ELF-1 (cell line): ENCODE measurements at regions not wholly inside any gene's neighbourhood (a gene's known extent, or its start where the extent isn't known, plus 50 kb on each side); places are given as distances from the start of the nearest gene placed in this dataset.

ENCODE experiments used
- DNase-seq: peaks from one replicate; pipeline ENCODE4 v3.0.0-alpha.2; 2016; ENCODE audit warnings: low read depth, low spot score

DNA sequence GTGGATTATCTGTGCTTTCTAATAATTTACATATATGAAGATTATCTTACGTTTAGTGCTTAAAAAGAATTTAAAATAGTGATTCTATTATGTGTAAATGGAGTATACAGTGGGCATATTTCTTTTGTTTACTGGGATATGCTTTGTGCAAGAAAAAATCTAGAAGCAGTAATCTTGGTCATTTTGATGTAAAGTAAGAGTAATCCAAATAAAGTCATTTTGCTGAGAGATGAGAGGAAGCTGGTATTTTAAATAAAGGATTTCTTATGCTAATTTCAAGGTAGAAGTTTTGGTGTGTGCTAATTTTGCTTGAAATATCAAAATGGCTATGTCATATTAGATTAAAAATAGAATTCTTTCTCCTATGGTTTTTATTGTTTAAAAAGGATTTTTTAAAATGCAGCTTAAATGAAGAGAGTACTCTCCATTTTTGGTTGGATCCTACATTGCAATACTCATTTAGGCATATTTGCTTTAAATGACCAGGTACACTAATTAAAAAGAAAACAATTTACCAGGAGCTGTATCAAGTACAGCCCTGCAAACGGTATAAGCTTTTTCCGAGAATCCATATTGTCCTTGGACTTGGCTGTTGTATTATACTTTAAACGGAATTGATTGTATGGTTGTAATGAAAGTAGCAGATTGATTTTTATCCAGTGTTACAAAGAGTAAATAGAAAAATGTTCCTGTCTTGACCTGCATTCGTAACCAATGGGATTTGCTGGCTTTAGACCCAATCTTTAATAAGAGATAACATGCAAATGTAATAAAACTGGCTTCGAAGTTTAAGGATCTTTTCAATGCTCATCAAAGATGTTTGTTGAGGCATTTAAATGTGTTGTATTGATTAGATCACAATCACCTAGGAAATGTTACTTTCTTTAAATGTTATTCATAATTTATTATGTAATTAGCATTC lies 574.7 kb downstream of the USP25 start:
- no peak for DNase-seq

DNA sequence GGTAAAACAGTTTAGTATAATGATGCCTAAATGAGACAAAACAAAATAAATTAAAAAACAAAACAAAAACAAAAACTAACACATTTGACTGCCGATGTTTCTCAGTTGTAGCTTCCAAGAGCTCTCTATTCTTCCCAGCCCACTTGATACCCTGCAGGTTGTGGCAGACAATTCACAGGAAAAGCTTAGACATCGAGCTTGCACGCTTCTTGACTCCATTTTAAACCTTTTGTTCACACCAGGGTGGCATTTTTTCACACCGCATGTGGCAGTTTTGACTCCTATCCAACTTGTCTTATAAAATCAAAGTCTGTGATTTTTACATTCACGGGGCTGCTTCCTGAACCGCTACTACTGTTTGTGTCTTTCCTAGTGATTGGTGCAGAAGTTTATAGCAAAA lies 575.9 kb downstream of the USP25 start:
- no peak for DNase-seq

DNA sequence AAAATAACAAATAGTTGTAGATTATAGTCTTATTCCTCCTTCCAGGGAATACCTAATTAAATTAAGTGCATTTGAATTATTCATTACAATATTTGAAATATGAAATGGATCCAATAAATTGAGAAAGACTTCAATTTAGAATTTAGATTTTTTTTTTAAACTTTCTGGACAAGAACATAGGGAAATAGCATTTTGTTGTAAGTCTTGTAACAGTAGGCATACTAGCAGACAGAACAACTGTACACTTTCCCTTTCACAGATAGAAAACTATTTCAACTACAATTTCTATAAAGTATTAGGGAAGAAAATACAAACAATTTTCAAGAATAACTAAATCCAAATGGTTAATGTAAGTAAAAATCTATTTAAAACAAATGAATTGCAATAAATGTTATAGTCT lies 577.5 kb downstream of the USP25 start:
- no peak for DNase-seq

DNA sequence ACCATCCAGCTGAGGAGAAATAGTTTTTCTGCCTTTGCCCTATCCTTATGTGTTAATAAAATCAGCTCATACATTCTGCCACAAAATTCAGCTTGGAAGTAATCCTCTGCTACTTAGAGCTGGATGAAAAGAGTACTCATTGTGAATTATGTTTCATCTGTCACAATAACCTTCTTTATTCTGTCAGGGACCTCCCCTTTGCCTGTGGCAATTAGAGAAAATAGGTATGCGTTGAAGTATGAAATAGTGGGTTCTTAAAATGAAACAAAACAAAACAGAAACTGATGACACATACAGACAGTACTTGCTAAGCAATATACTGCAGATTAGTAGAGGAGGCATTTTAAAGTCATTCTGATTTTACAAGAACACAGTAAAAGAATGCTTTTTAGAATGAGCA lies 578.5 kb downstream of the USP25 start:
- no peak for DNase-seq

DNA sequence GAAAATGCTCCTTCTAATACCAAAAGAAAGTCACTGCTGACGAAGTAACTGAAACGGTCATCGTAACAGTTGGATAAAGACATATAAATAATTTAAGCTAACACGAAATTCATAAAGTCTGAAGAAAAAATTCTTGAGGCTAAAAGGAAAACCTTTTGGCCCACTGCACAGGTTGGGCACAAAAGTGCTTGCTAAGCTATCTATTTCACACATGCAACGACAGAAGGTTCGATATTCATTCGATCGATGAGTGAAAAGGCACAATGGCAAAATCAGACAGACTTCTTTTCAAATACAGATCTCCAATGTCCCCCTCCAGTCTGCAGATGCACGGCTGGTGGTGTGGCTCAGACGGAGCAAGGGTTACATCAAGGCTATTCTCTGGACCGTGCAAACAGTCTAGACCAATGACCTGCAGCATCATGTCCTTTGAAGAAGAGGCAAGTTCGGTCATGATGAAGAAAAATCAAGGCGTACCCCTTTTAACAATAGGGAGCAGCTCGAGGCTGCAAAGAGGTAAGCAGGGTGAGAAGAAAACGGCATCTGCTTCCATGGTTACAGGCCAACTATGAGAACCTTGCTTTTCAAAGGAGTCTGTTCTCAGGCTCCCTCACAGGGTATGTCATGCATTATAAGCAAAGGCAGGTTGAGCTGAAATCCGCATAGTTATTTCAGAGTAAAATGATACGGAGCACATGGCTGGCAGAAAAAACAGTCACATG lies 579.6 kb downstream of the USP25 start:
- DNase-seq: no peak

DNA sequence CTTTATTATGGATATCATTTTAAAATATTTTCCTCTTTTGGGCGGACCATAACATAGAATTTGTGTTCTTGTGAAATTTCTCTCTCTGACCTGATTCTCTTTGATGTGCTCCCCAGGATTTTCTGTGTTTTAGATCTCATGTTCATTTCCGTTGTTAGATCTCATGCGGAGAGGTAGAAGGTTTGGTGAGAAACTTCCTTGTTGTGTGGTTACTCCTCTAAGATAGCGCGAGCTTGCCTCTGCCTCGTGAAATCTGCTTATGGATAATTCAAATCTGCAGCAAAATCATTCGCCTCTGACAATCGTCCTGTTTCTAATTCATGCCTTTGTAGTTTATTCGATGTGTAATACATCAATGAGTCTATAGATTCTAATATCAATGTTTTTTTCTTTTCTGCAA lies 580.4 kb downstream of the USP25 start:
- no peak for DNase-seq

DNA sequence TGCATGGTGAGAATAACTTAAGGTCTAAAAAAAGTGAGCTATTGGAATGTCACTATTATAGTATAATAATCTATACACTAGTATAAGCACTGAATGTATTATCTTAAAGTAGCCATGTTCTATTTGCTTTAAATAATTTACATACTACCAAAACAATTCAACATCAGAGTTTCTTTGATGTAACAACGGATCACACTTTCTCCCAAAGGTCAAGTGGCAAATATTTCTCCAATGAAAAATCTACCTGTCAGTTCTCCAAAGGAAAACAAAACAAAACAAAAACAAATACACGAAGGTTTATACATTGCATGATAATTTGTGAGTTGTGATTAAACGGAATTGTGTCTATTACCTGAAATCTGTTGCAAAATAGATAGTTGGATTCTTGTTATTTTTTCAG lies 581.4 kb downstream of the USP25 start:
- DNase-seq: no peak

DNA sequence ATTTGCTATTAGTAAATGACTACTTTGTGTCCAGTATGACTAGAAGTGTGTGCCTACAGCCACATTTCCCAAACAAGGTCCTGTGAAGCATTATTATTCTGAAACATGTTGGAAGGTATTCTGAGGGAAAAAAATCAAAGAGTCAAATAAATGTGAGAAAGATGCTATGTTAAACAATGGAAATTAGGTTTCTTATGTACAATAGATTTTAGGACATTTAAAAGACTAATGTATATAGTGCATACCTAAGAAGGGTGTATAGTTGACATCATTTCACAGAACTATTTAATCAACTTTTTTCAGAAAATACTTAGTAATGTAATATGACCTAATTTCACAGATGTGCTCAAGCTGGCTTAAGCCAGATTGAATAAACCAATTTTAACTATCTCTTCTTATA lies 582.5 kb downstream of the USP25 start:
- DNase-seq: no peak

DNA sequence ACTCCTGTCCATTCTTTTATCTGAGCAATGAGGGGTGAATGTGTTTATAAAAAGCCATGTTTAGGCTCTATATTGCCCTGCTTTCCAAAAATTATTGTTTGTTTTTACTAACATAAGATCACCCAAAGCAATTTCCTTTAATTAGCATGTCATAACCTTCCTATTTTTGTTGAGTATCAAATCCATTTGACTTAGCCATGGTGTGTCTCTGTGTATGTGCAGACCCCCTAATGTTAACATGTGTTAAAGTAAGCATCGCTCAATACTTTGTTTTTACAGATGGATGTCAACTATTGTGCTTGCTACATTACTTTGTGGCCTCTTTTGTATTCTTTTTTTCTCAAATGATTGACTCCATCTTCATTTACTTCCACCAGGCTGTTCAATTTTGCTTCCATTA lies 585.4 kb downstream of the USP25 start:
- DNase-seq: no peak

DNA sequence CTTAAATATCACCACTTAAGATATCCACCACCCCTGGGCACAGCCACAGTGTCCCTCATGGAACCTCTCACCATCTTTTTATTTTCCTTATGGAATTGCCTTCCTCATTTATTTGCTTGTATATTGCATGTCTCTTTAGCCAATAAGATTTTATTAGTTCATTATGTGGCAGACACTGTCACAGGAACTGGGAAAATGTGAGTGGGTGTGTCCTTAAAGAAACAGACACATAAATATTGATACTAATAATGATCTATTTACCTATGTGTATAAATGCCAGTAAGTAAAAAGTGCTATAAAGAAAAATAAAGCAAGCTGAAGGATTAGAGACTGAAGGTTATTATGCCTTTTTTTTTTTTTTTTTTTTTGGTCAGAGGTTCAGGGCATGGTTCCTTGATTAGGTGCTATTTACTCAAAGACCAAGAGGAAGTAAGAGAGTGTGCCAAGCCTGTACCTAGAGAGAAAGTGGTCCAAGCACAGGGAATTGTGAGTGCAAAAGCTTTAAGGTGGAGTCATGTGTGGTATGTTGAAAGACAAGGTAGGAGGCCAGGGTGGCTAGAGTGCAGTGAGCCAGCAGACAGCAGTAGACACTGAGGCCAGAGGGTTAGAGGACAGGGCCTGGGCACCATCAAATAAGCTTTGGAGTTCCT lies 589.0 kb downstream of the USP25 start:
- no peak for DNase-seq

DNA sequence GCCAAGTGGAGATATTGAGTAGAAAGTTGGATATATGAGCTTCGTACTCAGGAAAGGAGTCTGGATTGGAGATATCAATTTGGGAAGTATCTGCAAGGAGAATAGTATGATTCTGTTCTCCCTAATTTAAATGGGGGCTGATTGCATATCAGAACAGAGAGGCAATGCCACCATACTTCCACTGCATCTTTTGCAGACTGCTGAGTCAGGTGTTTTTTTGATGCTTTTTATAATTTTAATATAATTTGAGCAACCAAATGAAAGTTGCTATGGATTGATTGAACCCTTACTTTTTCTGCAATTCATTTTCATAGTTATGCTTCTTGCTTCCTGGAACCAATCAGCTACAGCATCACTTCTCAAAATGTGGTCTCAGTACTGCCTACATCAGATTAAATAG lies 590.3 kb downstream of the USP25 start:
- no peak for DNase-seq

DNA sequence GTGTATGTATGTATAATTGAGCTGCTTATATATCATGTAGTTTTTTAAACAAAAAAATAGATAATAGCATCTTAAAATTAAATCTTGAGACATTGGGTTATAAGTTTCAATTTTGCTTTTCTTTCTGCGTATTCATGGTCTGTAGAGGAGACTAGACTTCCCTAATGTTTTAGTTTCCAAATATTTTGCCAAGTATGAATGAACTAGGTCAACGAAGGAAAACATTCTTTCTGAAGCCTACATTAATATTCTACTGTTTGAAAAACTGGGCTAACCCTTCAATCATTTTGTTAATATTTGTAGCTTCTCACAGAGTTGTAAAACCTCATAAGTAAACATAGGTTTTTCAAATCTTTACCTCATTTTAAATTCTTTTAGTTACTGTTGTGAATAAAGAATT lies 592.7 kb downstream of the USP25 start:
- no peak for DNase-seq

DNA sequence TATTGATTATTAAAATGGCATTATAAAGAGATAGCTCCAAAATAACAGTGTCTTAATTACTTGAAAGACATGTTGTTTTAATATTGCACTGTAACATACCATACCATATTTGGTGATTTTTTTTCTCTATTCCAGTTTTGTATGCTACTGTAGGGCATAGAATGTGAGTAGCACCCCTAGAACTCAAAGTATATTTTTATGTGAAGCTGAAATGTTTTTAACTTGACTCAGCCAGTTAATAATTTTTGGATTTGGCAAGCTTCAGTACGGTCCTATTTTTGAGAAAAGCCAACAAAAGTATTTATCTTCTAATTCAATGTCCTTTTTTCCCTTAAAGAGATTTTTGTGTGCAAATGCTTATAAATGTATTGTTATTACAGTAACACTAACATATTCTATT lies 593.8 kb downstream of the USP25 start:
- no peak for DNase-seq

DNA sequence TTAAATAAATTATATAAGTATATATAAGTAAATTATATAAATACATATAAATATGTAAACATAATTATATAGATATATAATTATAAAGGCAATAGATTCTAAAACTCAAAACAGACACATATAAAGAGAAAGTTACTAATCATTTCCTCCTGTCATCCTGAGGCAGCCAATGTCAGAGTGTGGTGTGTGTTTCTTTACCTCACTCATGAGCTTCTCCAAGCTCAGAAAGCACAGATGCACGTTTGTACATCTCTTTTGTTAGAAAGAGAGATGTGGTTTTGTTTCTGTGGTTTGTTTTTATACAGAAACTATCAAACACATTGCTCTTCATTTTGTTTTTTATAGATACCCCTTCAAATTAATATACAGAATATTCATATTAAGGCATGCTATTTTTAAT lies 594.8 kb downstream of the USP25 start:
- no peak for DNase-seq

DNA sequence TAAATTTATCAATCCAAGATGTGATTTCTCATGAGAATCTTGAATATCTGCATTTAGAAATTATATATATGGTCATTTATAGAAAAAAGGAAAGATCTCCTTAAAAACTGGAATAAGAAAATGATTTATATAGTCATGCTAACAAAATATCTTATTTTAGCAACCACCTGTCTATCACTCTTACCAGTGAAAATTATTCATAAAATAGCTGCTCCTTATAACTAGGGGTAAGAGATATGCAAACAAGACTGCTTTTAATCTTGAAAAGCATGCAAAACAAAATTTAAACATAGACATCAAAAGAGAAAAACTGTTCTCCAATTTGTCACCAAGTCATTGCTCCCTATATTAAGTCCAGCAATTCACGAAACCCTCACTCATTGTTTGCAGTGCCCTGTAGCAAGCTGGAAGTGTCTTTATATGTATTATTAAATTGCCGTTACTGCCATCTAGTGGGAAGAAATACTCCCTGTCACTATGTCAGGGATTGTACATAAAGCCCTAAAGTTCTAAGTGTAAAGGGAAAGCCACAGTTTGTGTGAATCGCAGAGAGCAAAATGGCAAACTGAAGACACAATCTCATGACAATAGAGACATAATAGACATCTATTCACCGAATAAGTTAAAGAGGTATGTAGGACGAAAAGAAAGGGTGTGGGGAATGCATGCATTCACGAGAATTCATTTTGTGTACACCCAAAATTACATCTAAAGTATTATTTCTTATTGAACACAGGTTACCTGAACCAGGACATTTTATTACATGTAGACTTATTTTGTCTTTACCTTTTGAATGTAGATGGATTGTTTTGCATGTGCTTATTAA lies 600.5 kb downstream of the USP25 start:
- DNase-seq: peak; percentile 14

DNA sequence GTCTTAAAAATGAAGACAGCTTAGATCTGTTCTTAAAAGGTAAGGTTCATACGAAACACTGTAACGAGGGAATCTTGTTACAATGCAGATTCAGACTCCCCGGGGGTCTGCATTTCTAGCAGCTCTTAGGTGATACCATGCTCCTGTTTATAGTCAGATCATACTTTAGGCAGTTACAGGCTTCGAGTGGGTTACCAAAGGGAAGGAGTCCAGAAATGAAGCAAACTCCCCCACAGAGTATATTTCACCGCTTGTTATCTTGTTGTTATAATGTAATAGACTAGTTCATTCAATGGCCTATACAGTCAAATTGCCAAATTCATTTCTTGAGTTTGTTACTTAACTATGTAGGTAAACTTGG lies 601.1 kb downstream of the USP25 start:
- no peak for DNase-seq

DNA sequence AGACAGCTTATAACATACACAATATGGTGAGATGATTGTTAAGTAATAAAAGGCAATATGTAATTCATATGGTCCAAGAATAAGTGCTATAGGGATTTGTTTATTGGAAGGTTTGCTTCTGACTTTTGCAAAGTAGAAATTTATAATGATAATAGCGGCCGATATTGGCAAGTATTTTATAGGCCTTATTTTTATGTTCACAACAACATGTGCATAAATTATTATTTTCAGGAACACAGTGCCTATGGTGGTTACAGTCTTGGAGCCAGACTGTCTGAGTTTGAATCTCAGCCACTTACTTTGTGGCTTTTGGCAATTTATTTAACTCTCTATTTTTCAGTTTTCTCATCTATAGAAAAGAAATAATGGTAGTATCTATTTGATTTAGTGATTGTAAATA lies 607.5 kb downstream of the USP25 start:
- no peak for DNase-seq

DNA sequence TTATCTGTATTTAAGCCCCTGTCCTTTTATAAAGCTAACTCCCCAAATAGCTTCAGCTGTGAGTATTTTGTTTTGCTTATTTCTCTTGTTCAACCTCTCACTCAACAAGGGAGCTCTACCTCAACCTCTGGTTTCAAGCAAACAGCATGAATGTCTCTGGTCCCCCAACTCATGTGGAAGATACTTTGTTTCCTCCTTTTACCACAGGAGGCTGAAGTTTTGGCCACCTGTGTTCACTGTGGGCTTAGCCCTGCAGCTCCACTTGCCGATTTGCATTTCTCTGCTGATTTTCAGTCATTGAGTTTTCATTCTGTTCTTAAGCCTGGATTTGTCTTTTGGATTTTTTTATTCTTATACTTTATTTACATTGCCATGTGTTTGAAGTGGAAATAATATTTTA lies 613.1 kb downstream of the USP25 start:
- no peak for DNase-seq

DNA sequence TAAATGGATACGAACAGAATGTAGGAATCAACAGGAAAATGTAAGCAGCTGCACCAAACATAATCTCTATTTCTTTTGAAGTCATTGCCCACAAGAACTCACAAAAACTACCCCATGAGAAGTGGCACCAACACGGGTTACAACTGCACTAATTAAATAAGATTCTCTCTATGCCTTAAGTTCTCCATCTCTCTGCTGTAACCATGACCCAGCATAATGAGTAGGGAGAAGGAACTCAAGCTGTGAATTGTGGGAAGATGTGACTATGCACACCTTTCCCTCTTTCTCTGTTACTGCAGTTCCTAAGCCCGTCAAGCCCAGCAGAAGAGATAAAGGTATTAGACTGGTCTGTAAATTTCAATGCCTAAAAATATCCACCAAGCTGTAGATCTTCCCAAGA lies 614.0 kb downstream of the USP25 start:
- DNase-seq: no peak

DNA sequence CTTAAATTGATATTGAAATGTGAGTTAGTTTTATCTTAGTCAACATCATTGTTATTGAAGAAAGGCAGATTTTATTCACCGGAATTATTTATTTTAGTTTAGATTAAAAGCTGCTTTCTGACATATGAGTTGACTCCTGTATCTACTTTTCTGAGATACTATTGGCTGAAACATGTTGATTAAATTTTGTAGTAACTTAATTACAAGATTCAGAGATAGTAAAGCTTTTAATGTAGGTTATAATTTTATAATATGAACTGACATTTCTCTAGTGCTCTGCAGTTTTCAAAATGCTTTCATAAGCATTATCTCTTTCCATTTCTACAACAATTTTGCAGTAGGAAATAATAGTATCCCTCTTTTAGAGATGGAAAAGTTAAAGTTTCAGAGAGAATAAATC lies 616.0 kb downstream of the USP25 start:
- no peak for DNase-seq

DNA sequence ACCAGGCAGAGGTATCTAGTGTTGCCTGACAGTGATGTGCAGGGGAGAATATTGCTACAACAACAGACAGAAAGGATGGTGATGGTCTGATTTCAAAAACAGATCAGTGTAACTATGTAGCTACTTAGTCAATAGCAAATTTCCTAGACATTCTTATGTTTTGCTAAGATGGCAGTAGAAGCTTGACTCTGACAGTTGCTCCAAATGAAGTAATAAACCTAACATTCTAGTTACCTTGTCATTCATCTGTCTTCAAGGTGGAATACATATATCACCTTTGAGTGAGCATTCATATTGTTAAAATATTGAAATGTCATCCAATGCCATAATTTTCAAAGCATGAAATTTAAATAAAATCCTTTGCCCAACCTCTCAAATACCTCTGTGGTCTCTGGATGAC lies 617.4 kb downstream of the USP25 start:
- no peak for DNase-seq

DNA sequence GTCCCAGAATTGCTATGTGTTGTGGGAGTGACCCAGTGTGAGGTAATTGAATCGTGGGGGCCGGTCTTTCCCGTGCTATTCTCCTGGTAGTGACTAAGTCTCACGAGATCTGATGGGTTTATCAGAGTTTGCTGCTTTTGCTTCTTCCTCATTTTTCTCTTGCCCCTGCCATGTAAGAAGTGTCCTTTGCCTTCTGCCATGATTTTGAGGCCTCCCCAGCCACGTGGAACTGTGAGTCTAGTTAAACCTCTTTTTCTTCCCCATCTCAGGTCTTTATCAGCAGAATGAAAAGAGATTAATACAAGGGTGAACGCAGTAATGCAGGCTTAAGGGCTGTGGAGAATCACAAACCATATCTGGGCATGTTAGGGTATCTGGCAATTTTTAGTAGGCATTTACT lies 624.0 kb downstream of the USP25 start:
- no peak for DNase-seq
